DOHH2 (cell line): ENCODE measurements at regions not wholly inside any gene's neighbourhood (a gene's known extent, or its start where the extent isn't known, plus 50 kb on each side); places are given as distances from the start of the nearest gene placed in this dataset.

Experiments
- H3F3A ChIP-seq: fragments of 200-600 bp; sonication (generic), shearing (Covaris generic); 2 replicates; pipeline ENCODE4 v1.6.0; 2016; ENCODE audit warnings: antibody characterized with exemption, mild to moderate bottlenecking; ENCODE audit not compliant: control insufficient read depth, insufficient read depth
- H3K27ac ChIP-seq: fragments of 200-600 bp; sonication (generic); 2 replicates; pipeline ENCODE4 v1.5.1; 2014; ENCODE audit warnings: low read depth, mild to moderate bottlenecking, low read length, moderate library complexity
- H3K27me3 ChIP-seq: fragments of 200-600 bp; sonication (generic); 2 replicates; pipeline ENCODE4 v1.6.1; 2014; ENCODE audit warnings: mild to moderate bottlenecking, low read length, mixed read lengths; ENCODE audit not compliant: control insufficient read depth
- H3K36me3 ChIP-seq: fragments of 200-600 bp; sonication (generic); 2 replicates; pipeline ENCODE4 v1.6.1; 2014; ENCODE audit warnings: mild to moderate bottlenecking, low read length, moderate library complexity, mixed read lengths; ENCODE audit not compliant: control insufficient read depth
- H3K4me1 ChIP-seq: fragments of 200-600 bp; sonication (generic); 2 replicates; pipeline ENCODE4 v1.6.1; 2014; ENCODE audit warnings: mild to moderate bottlenecking, low read length, mixed read lengths; ENCODE audit not compliant: control insufficient read depth
- H3K4me2 ChIP-seq: fragments of 200-600 bp; sonication (generic); 2 replicates; pipeline ENCODE4 v1.6.0; 2014; ENCODE audit warnings: mild to moderate bottlenecking, low read length, moderate library complexity
- H3K4me3 ChIP-seq: fragments of 200-600 bp; sonication (generic); 2 replicates; pipeline ENCODE4 v1.5.1; 2014; ENCODE audit warnings: mild to moderate bottlenecking, low read length, mixed read lengths
- H3K79me2 ChIP-seq: fragments of 200-600 bp; sonication (generic); 2 replicates; pipeline ENCODE4 v1.6.1; 2014; ENCODE audit warnings: mild to moderate bottlenecking, low read length, mixed read lengths; ENCODE audit not compliant: control insufficient read depth
- H3K9me2 ChIP-seq: fragments of 200-600 bp; sonication (generic); replicated peaks from 2 replicates; pipeline ENCODE4 v1.6.1; 2014; ENCODE audit warnings: mild to moderate bottlenecking, low read length, mixed read lengths; ENCODE audit not compliant: control insufficient read depth
- H3K9me3 ChIP-seq: fragments of 200-600 bp; sonication (generic); 2 replicates; pipeline ENCODE4 v1.6.1; 2014; ENCODE audit warnings: antibody characterized with exemption, low read length, mixed read lengths; ENCODE audit not compliant: control insufficient read depth, insufficient read depth
- H4K20me1 ChIP-seq: fragments of 200-600 bp; sonication (generic); 2 replicates; pipeline ENCODE4 v1.6.0; 2014; ENCODE audit warnings: low read depth, mild to moderate bottlenecking, antibody characterized with exemption, low read length, moderate library complexity; ENCODE audit not compliant: control insufficient read depth, insufficient read depth
- EZH2phosphoT487 ChIP-seq: fragments of 200-600 bp; sonication (generic); IDR thresholded peaks from 2 replicates; pipeline ENCODE4 v1.6.1; 2017; ENCODE audit warnings: borderline replicate concordance, mild to moderate bottlenecking, antibody characterized with exemption, low read length, moderate library complexity, mixed read lengths
- TF ChIP-seq, protein P1 (sequence below): fragments of 200-600 bp; sonication (generic); IDR thresholded peaks from one replicate; pipeline ENCODE4 v1.5.1; 2014; ENCODE audit warnings: antibody characterized with exemption, mild to moderate bottlenecking, low read depth, low read length; ENCODE audit not compliant: poor library complexity, severe bottlenecking

DNA sequence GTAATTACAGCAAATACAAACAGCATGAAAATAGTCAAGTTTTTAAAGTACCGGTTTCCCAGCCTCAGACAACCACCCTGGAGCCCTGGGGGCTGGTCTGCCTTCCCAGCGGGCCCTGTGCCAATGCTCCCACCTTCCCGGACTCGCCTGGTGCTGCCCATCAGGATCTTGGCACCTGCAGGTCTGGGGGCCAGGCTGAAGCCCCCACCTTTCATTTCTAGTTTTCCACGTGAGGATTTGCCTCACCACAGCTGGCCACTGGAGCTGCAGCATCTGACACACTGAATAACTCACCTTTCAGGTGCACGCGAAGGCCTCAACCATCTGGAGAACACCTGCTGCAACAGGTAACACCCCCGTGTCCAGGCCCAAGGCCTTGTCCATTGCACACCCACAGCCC is 108.7 kb upstream of the THY1 start:
- Histone ChIP-seq H3K4me2 (no peak overlapping the region), H3K79me2 (no peaks in the 10 kb centered on the region), H3K4me3 (no peak overlapping the region), H3K36me3 (no peaks in the 10 kb centered on the region), H3K27ac (no peak overlapping the region), H3K9me2 (no peaks in the 10 kb centered on the region), H3K4me1 (peaks cover 4% of the 10 kb centered on the region), H3K9me3 (no peaks in the 10 kb centered on the region), H3K27me3 (peaks cover 19% of the 10 kb centered on the region), H3F3A (no peaks in the 10 kb centered on the region), H4K20me1 (peaks cover 3% of the 10 kb centered on the region; the same call in 1 of the 2 replicates)
- TF ChIP-seq EZH2phosphoT487 = no peak
- TF ChIP-seq, protein P1, sequence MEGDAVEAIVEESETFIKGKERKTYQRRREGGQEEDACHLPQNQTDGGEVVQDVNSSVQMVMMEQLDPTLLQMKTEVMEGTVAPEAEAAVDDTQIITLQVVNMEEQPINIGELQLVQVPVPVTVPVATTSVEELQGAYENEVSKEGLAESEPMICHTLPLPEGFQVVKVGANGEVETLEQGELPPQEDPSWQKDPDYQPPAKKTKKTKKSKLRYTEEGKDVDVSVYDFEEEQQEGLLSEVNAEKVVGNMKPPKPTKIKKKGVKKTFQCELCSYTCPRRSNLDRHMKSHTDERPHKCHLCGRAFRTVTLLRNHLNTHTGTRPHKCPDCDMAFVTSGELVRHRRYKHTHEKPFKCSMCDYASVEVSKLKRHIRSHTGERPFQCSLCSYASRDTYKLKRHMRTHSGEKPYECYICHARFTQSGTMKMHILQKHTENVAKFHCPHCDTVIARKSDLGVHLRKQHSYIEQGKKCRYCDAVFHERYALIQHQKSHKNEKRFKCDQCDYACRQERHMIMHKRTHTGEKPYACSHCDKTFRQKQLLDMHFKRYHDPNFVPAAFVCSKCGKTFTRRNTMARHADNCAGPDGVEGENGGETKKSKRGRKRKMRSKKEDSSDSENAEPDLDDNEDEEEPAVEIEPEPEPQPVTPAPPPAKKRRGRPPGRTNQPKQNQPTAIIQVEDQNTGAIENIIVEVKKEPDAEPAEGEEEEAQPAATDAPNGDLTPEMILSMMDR = no peak

- H3K4me3 ChIP-seq = no peak overlapping the region
- no peak overlapping the region for H3K27ac ChIP-seq
- H3K27me3 ChIP-seq = peaks cover 16% of the 10 kb centered on the region
- peaks cover 3% of the 10 kb centered on the region; the same call in 1 of the 2 replicates for H4K20me1 ChIP-seq
- no peaks in the 10 kb centered on the region for H3K9me3 ChIP-seq
- no peaks in the 10 kb centered on the region for H3K79me2 ChIP-seq
- no peaks in the 10 kb centered on the region for H3K9me2 ChIP-seq
- no peaks in the 10 kb centered on the region for H3K36me3 ChIP-seq
- no peaks in the 10 kb centered on the region for H3F3A ChIP-seq
- H3K4me1 ChIP-seq = peaks cover 4% of the 10 kb centered on the region
- H3K4me2 ChIP-seq = no peak overlapping the region
- TF ChIP-seq, protein P1 = no peak
- TF ChIP-seq EZH2phosphoT487 = no peak
These were observed 108.1 kb upstream of the THY1 start for GRCh38 chr11:119531056-119531455.

- Histone ChIP-seq H3K9me3 (no peaks in the 10 kb centered on the region), H3K4me3 (no peak overlapping the region), H3K36me3 (no peaks in the 10 kb centered on the region), H3K79me2 (no peaks in the 10 kb centered on the region), H3K9me2 (no peaks in the 10 kb centered on the region), H4K20me1 (peaks cover 3% of the 10 kb centered on the region; the same call in 1 of the 2 replicates), H3F3A (no peaks in the 10 kb centered on the region), H3K4me1 (peaks cover 4% of the 10 kb centered on the region), H3K27ac (no peak overlapping the region), H3K4me2 (no peak overlapping the region), H3K27me3 (peaks cover 15% of the 10 kb centered on the region)
- TF ChIP-seq EZH2phosphoT487 = no peak
- TF ChIP-seq, protein P1 = no peak
These were observed 107.5 kb upstream of the THY1 start for GRCh38 chr11:119530509-119530908.
